CD4-positive, alpha-beta T cell treated with Interleukin-15 for 4 hours (primary cell): ENCODE measurements at regions not wholly inside any gene's neighbourhood (a gene's known extent, or its start where the extent isn't known, plus 50 kb on each side); places are given as distances from the start of the nearest gene placed in this dataset.

Experiments used
- DNase-seq: peaks from one replicate; pipeline ENCODE4 v3.0.0-alpha.2; 2020; ENCODE audit warnings: low spot score

DNA sequence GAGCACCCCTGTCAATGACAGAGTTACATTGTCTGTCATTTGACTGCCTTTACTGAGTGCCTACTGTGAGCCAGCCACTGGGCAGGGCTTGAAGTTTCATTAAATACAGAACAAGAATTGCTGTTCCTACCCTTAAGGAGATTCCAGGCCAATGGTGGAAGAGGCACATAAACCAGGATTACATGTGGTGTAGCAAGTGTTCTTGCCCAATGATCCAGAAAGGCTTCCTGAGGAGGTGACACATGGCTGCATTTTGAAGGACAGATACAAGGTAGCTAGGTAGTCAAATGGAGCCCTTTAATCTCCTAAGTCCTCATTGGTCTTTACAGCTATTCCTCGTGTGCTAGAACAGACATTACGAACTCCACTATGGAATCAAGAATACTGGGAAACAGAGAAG lies 312.7 kb downstream of the ETAA1 start:
- DNase-seq = no peak

DNA sequence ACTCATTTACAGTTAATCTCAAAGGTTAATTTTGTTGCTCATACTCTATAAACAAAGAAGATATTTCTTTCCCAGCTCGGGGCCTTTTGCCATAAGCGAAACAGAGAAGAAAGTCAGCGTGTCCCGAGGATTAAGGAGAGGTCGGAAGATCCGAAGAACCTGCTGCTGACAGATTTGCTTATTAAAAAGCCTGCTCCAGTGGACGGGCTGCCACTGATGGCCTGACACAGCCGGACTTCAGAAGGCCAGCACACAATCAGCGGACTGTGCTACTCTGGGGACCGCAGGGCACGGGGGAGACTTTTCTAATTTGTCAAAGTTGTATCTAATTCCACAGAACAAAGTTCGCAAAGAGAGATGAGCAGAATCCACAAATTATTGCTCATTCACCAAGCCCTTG lies 315.4 kb downstream of the ETAA1 start:
- no peak for DNase-seq

GRCh38 chr2:67713376-67713775 lies 316.2 kb downstream of the ETAA1 start:
- DNase-seq = no peak

DNA sequence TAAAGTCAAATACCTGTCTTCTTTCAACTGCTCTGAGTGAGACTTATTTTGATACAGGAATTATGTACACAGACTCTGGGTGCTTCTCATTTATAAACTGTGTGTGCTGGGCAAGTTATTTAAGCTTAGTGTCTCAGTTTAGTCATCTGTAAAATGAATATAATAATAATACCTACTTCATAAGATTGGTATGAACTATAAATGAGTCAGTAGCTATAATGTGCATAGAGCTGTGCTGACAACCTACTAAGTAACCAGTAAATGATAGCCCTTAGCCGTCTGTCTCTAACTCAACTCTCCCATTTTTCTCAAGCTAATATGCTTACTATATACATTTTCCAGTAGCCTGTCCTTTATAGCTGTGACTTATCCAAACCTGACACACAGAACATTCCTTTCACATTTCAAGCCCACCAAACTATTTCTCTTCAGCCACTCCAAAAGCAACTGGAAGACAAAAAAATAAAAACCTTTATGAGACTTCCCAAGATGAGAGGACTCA lies 319.8 kb downstream of the ETAA1 start:
- no peak for DNase-seq

DNA sequence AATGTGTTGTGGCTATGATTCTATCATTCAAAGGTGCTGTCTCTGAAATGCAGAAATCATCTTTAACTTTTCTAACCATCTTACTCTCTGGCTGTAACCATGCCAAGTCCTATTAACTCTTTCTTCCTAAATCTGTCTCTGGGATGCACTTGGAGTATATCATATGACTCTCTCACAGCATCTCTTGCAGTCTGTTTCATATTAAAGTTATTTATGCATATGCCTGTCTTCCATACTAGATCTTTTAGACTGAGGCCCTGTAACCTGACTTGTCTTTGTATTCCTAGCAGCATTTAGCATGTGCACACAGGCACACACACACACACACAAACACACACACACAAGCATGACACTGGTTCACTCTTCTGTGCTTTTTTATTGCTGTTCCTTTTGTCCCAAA lies 320.6 kb downstream of the ETAA1 start:
- no peak for DNase-seq

DNA sequence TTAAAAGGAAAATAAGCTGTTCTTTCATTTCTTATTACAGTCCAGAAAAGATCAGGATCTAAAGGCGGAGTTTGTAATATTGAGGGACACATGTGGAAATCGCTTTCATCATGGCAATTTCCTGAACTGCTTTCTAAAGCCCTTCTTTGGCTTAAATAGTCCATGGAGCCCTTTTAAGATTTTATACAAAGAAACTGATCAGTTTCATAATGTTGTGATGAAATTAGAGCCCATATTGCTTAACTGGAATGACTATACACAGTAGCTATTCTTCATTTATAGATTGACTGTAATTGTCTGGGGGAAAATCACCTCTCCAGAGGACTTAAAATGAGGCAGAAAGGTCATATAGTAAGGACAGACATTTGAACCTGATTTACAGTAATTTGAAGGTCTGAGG lies 322.2 kb downstream of the ETAA1 start:
- no peak for DNase-seq

DNA sequence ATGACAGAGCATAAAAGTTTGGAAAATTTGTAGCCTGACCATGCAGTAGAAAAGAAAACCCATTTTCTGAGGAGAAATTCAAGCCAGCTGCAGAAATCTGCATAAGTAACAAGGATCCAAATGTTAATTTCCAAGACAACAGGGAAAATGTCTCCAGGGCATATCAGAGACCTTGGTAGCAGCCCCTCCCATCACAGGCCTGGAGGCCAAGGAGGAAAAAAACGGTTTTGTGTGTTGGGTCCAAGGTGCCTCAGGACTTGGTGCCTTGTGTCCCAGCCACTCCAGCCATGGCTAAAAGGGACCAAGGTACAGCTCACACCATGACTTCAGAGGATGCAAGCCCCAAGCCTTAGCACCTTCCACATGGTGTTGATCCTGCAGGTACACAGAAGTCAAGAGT lies 324.4 kb downstream of the ETAA1 start:
- DNase-seq = no peak

DNA sequence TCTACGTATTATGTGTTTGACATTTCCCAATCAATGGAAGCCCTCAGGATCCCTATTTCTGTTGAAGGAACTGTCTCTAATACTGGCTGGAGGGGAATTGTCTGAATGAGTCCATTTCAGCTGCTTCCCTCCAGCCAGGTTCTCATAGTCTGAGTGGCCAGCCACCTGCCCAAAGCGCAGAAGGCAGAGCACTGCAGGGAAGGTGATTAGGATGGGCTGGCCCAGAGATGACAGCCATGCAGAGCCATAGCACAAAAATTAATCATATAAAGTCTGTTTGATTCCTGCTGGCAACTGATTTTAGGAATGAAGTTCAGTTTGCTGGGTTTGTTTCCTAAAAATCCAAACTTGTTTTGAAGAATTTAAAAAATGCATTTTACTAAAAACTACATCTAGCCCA lies 327.1 kb downstream of the ETAA1 start:
- no peak for DNase-seq

DNA sequence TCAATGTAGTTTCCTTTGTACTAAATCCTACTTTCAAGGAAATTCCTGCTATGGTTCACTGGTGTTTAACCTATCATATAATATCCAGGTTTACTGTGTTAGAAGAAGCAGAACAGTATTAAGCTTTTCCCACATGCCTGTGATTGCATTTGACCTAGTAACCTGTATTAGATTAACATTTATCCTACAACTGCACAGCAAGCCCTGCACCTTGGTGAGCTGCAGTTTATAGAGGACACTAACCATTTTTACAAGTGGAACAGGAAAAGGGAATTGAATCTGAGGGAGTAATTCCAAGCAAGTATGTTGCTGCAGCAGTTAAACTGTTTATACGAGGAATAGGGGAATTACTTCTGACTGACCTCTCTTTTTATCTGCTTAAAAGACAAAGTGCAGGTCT lies 328.6 kb downstream of the ETAA1 start:
- no peak for DNase-seq

- no peak for DNase-seq
Measured at GRCh38 chr2:67726416-67726815, 329.3 kb downstream of the ETAA1 start.

GRCh38 chr2:67727131-67727530 lies 330.0 kb downstream of the ETAA1 start:
- DNase-seq = no peak

DNA sequence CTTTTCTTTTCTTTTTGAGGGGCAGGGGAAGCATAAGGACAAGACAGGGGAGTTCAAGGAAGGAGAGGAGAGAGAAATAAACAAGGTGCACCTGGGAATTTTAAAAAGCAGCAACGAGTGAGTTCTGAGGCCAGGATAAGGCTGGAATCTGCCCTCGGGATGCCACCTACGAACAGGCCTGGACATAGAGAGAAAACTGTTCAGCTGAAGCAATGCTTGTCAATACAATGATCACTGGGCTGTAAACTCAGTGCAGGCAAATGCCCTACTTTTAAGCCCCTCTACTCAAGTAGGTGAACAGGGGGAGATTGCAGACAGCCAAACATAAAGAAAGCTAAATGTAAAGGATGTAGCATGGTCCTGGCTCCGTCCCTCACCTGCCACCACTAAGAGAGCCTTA lies 330.5 kb downstream of the ETAA1 start:
- no peak for DNase-seq

GRCh38 chr2:67729474-67729873 lies 332.3 kb downstream of the ETAA1 start:
- DNase-seq = no peak

DNA sequence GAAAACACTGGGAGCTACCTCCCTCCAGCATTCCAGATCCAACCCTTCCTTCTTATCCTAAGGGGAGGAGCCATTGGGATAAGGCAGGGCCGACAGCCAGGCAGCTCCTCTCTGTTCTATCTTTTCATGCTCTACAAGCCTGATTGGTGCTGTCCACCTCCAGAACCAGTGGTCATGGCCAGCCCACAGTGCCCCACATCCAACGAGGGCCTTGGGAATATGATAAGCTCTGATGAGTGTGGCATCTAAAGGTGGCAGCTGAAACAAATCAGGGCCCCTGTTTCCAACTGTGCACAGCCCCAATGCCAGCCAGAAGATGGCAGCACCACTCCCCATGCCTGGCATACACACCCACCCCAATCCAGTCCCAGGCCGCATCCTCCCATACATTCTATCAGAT lies 329.3 kb downstream of the C1D start:
- no peak for DNase-seq

- no peak for DNase-seq
Measured at GRCh38 chr2:67752199-67752598, 310.6 kb downstream of the C1D start.

- DNase-seq = no peak
Measured at GRCh38 chr2:67752969-67753368, 309.8 kb downstream of the C1D start.

DNA sequence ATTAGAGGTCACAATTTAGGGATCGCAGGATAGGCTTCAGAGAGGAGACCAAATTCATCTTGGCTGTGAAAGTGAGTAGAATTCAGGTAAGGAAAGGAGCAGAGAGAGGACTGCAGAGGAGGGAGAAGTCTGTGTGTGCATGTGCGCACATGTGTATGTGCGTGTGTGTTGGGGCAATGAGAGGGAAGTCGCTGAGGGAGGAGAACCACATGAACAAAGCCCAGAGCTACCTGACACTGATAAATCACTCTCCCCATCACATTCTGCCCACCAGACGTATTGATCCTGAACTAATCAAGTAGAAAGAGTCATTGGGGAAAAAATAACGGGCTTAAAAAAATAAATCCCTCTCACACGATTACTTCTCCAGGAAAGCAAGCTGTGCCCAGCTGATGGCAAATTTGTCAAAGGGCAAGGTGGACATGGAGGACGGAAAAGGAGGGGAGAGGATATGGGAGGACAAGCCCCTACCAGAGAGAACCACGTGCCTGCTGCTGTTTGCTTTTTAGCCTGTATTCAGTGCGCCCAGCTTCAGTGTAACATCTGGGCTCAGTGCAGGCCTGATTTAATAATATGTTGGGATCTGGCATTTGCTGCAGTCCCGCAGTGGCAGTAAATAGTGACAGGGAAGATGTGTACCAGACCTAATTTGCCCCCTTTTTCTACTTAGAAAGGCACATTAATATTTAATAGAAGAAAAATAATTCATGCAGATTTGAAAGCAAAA lies 307.5 kb downstream of the C1D start:
- DNase-seq = no peak

DNA sequence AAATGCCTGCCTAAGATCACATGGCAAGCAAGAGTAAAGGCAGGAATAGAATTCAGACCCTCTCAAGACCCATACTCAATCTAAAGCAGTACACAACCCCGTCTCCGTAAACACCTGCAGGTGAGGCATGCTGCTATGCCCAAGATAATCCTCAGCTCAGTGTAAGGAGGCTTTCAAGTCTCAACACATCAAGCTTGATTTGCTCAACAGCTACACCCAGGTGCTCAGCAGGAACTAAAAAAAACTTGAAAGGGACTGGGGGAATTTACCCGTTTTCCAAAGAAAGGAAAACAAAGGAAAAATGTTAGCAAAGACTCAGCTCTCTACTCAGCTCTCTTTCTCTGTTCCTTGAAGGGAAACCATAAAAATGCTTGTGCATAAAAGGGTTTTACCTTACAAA lies 301.8 kb downstream of the C1D start:
- no peak for DNase-seq

- no peak for DNase-seq
Measured at GRCh38 chr2:67771380-67771779, 291.4 kb downstream of the C1D start.

DNA sequence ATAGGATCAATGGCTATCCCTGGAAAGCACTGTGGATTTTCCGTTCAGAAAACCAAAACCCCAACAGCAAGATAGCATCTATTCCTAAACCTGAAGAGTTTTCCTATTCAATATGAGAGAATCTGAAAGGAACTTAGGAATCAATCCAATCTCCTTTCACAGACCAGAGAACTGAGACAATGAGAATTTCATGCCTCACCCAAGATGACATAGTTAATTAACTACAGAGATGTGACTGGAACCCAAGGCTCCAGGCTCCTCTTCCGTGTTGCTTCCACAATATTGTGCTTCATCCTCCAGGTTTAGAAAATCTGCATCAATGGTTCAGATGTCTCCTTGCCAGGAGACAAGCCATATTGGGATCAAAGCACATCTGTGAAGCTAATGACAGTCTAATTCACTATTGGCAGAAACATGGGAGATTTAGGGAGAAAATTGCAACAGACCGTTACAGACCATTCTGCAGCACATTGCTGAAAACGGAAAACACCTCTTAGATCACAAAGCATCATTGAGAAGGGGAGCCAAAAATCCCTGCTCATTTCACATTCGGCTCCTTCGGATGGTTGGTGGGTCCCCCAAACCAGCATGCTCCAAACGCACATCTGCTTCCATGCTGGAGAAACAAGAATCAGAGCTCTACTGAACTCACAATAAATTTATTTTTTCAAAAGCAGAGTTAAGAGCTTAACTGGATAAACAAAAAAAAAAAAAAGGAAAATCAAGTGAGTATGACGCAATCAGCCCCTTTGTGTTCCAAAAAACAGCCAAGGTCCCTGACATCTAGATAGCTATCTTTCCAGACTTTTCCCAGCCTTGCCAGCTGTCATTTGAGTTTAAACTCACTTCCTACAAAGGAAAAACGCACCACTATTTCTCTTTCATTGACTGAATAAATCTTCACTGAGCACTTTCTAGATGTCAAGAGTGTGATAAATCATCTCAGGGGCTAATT lies 290.3 kb downstream of the C1D start:
- DNase-seq = no peak

- DNase-seq = no peak
Measured at GRCh38 chr2:67773851-67774250, 289.0 kb downstream of the C1D start.

GRCh38 chr2:67776276-67776675 lies 286.5 kb downstream of the C1D start:
- no peak for DNase-seq

DNA sequence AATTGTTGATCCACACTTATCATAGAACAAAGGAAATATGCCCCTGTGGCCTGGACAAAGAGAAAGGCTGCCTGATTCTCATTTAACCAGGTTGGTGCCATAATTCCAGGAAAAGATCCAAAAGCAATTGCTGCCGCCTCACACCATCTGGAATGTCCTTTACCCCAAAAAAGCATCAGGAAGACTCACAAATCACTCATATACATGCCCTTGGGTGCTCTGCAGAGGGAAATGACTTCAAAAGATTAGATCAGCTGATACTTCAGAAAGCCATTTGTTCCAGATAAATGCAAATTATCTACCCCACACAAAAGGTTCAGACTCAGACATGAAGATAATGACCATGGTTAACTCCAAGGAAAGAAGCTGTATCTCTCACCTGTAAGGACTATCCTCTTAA lies 285.8 kb downstream of the C1D start:
- no peak for DNase-seq
